ENCODE measurements at regions not wholly inside any gene's neighbourhood (a gene's known extent, or its start where the extent isn't known, plus 50 kb on each side); places are given as distances from the start of the nearest gene placed in this dataset.
"Not testable (repeated sequence)": the region's sequence is repeated elsewhere in the genome, so short reads cannot be mapped to it uniquely, and the experiment has no call there.

DNA sequence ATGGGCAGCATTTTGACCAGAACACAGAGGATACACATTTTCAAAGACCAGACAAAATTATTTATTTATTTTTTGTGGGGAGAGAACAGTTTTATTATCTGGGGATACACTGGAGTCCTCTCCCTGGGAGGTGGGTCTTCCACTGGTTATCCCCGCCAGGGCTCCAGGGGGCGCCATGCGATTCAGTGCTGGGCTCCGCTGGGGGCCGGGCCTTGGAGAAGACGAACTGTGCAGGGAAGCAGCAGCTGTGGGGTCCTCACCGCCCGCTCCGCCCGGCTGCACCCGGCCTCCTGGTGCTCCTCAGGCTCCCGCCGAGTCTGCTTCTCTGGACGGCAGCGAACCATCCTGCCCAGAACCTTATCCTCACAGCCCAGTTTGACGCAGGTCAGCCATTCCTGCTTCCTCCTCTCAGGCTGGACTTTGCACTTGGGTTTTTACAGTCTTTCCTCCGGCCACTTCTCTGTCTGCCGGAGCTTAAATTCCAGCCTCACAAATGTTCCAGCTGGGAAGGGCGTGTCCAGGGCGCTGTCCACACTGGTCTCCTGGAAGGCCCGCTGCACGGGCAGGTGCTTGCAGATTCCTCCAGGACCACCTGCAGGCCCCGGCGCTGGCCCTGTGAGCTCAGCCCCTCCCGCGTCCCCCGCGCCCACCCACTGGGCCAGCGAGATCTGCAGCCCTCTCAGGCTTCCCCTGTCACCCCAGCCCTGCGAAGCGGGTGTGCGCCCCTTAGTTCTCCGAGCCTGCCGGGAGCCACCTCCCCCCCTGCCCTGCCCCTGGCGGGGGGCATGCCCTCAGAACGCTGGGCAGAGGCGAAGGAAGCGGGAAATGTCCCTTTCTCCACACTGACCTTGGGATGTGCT lies 1830.0 kb upstream of the DEFB115 start:
- no peak for DNase-seq (ENCODE audit: low read depth)

DNA sequence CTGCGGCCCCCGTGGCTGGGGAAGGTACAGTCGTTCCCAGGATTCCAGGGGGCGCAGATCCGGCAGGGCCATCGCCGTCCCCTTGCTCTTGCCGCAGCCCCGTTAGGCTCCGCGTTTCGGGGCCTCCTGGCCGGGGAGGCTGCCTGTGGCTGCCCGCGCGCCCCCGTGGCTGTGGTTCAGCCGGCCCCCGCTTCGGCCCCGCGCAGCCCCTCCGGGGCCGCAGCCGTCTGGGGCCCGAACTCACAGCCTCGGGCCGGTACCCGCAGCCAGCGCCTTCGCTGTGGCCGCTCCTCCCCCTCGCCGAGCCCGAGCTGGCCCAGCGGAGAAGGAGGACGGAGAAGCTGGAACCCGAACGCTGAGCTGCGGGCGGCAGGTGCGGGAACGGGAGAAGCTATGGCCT lies 1826.9 kb upstream of the DEFB115 start:
- DNase-seq (ENCODE audit: low read depth): no peak

DNA sequence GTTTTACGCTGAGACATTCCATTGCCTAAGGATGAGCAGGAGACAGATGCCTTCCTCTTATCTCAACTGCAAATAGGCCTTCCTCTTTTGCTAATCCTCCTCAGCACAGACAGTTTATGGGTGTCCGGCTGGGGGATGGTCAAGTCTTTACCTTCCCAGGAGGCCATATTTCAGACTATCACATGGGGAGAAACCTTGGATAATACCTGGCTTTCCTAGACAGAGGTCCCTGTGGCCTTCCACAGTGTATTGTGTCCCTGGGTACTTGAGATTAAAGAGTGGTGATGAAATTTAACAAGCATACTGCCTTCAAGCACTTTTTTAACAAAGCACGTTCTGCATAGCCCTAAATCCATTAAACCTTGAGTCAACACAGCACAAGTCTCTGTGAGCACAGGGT lies 1816.7 kb upstream of the DEFB115 start:
- not testable (repeated sequence) for DNase-seq (ENCODE audit: low read depth)

DNA sequence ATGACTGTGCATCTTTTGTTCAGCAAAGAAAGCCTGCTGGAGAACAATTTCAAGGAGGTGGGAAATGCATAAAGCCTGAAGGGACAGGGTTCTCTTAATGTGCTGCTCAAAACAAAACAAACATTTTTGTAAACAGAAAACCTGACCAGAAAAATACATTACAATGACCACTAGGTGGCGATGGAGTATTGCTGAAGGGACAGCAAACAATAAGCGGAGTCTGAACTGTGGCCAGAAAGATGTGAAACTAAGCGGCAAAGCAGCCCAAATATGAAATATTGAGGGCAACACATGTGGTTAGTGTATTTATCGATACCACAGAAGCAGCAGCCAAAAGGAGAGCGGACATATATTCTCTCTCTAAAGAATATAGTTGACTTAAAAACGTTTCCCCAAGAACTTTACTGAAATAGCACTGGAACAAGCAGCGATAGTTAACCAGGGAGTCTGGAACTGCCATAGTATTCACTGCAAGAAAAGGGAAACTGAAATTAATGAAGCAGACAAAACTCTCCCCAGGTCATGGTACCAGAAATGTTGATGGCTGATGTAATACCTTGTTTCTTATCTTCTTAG lies 1814.2 kb upstream of the DEFB115 start:
- peak; percentile 15 for DNase-seq (ENCODE audit: low read depth)

DNA sequence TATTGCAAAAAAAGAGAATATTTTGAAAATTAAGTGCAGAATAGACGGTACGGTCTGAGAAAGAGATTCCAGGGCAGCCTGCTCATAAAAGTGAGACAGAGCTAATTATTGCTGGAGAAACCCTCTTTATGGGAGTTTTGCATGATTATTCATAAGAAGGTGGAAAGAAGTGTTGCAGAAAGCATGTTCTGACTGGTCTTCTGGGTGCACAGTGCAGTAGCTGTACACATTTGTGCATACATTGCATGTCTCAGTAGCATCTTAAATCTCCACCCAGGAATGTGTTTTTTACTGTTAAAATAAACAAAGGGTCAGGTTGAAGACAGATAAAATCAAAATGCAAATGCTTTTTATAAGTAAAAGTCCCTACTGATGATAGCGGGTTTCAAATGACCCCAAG lies 1813.6 kb upstream of the DEFB115 start:
- no peak for DNase-seq (ENCODE audit: low read depth)

DNA sequence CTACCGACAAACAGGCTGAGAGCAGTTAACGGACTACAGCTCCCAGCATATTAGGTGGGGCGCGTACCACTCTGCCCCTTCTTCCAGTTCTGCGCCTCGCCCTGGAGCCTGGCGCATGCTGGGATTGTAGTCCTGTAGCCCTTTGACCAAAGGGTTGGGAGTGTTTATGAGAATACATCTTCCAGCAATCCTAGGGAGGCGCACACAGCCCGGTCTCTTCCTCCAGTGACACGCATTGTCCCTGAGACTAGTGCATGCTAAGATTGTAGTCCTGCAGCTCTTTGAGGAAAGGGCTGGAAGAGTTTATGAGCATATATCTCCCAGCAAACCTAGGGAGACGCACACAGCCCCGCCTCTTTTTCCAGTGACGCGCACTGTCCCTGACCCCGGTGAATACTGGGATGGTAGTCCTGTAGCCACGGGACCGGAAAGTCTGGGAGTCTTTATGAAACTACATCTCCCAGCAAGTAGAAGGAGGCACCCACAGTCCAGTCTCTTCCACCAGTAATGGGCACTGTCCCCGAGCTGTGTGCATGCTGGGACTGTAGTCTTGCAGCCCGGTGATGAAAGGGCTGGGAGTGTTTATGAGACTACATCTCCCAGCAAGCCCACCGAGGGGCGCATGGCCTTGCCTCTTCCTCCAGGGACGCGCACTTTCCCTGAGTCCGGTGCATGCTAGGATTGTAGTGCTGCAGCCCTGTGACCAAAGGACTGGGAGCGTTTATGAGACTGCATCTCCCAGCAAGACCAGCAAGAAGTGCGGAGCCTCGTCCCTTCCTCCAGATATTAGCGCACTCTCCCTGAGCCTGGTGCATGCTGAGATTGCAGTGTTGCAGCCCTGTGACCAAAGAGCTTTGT lies 1812.2 kb upstream of the DEFB115 start:
- DNase-seq (ENCODE audit: low read depth): not testable (repeated sequence)

DNA sequence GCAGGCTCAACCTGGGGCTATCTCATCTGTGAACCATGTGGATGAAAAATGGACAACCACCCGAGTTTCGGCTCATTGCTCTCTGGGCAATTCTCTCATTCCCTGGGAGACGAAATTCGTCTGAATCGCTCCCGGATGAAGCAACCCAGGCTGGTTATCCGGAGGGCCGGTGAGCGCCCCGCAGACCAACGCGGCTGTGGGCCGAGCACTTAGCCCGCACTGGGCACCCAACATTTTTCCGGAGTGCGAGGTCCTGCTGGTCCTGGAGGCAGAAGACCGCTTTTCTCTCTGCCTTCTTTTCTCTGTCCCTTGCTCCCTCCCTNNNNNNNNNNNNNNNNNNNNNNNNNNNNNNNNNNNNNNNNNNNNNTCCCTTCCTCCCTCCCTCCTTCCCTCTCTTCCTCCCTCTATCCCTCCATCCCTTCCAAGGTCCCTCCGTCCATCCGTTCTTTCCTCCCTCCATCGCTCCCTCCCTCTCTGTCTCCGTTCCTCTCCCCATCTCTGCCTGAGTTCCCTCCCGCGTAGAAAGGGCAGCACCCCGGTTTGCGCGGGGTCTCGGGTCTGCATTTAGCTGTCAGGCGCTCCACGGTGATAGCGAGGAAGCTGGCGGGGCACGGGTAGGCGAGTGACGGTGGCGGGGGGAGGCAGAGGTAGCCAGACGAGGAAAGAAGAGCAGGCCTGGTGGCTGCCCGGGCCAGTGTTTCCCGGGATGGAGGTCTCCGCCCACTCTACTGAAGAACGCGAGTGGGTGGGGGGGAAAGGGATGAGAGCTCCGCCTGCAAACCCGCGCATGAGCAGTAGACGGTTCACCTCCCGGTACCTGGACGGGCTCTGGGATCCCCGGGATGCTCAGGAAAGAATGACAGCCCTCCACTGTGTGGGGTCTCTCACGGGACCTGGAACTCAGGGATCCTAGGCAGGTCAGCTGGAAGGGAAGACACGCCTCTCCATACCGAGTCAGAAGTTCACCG lies 1809.7 kb upstream of the DEFB115 start:
- not testable (repeated sequence) for DNase-seq (ENCODE audit: low read depth)

DNA sequence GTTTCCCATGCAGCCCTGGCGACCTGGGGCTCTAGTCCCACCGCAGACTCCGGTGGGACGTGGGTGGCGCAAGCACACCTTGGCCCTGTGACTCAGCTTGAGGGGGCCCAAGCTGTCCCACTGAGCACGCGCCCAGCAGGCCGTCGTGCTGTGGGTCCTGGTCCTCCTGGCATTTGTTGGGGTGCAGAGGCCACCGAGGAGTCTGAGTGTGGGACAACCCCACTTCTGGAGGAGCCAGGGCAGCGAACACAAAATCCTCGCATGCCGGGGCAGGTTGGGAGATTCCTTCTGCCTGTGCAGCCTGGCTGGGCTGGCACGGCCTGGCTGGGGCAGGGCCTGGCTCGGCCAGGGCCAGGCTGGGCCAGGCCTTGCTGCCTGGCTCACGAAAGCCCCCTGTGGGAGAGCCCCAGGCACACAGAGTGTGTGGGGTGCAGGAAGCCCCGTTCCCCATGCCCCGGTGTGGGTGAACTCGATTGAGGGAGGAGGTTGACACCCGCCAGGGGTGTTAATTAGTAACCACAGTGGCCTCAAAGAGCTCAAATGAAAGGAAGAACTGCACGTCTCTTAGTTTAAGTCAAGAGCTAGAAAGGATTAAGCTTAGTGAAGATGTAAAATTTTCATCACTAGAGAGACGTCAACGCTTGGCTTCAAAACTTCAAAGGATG lies 1808.5 kb upstream of the DEFB115 start:
- no peak for DNase-seq (ENCODE audit: low read depth)

DNA sequence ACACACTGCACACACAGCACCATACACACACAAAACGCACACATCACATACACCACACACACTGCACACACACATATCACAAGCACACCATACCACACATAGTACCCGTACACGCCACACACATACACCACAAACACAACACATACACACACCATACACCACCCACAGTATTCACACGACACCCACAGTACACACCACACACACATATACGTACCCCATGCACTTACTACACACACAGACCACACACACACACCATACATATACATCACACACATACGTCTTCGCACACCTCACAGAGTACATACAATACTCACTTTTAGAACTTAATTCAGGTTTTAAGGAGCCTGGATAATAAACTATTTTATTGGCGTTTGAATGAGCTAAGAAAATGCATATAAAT lies 1805.3 kb upstream of the DEFB115 start:
- DNase-seq (ENCODE audit: low read depth): no peak

DNA sequence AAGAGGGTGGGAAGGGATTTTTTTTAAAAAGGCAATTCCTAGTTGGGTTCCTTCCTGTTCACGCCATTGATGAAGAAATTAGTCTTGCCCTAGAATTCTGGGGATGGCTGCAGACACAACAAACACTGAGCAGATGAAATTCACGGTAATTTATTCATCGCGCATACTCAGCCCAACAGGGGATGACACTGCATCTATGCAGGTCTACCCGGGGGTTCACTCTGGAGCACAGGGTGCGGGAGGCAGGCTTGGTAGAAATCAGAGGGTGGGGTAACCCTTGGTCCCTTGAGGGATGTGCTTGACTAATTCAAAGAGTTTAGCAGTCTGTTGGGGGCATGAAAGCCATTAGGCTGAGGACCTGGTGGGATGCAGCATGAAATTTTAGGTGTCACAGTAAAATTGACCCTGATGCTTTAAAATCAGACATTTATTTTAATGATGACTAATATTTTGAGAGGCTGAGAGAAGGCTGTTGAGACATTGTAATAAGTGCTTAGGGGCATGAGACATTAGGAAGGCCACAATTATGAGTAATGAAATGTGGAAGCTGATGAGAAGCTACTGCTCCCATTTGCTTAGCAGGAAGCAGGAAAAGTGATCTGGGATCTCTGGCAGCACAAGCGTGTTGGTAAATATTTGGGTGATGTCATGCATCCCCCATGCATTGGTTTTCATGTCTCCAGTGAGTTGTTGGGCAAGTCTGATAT lies 1800.3 kb upstream of the DEFB115 start:
- not testable (repeated sequence) for DNase-seq (ENCODE audit: low read depth)

DNA sequence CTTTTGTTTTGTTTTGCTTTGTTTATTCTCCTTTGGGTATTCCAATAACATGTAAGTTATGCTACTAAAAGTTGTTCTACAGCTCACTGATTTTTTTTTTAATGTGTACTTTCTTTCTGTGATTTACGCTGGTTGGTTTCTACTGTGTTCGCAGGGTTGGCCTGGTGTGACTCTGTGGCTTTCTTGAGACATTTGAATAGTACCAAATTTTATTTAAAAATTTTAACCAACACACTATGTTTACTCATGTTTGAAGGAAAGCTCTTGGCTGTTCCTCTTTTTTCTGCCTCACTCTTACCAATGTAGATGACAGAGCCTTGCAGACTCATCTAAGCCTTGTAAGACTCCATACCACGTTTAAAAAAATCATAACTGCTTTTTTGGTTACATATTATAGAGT lies 1784.9 kb upstream of the DEFB115 start:
- DNase-seq (ENCODE audit: low read depth): no peak

DNA sequence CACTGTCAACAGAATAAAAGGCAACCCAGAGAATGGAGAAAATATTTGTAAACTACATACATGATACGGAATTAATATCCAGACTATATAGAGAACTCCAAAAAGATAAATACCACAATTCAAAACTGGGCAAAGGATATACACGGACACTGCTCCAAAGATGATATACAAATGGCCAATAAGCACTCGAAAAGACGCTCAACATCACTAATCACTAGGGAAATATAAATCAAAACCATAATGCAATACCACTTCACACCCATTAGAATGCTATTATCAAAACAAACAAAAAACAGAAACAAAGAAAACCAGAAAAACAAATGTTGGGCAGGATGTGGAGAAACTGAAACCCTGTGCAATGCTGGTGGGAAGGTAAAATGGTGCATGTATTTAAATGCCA lies 1764.6 kb upstream of the DEFB115 start:
- DNase-seq (ENCODE audit: low read depth): not testable (repeated sequence)

DNA sequence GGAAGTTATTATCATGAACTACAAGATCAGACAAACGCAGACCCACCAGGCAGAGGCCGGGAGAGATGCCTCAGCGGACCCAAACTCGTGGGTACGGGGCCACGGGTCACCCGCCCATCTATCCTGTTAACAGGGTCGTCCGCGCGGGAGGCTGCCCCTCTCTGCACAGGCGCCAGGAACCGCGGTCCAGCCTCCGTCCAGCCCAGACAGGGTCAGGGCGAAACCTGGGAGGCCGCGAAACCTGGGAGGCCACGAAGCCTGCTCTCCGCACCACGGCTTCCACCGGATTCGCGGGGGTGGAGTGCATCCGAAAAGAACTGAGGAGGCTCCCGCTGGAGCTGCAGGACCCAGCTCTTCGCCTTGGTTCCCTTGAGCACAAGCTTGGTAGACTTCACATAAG lies 1760.7 kb upstream of the DEFB115 start:
- DNase-seq (ENCODE audit: low read depth): not testable (repeated sequence)

DNA sequence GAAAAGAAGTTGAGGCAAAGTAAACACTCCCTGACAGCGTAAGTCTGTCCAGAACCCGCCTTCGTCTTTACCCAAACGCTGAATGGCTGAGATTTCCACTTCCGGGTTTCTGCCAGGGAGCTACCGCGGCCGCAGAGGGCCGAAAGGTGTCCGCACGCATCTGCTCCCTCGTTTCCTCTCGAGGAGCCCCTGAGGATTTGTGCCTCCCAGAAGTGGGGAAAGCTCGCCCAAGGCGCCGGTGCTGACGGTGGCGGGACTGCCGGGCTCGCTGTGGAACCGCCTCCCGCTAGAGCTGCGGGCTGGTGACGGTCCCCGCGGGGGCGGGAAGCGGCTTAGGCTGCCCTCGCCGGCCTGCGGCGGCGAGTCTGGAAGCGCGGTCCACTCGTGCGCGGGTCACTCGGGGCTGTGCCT lies 1760.2 kb upstream of the DEFB115 start:
- no peak for DNase-seq (ENCODE audit: low read depth)

DNA sequence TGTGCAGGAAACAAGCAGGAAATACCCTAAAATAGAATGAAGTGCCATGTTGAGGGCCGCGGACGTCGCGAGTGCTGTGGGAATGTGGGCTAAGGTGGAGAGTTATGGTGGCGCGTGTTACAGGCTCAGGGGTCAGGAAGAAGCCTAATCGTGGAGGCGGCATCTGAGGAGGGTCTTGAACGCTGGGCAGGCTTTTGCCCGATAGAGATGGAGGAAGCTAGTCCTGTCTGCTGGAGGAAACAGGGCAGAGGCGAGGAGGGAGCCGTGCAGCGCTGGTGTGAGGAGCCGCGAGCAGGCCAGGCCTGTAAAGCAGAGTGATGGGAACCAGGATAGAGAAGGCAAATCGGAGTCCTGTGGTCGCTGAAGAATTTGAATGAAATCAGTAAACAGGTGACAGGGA lies 1759.8 kb upstream of the DEFB115 start:
- not testable (repeated sequence) for DNase-seq (ENCODE audit: low read depth)

DNA sequence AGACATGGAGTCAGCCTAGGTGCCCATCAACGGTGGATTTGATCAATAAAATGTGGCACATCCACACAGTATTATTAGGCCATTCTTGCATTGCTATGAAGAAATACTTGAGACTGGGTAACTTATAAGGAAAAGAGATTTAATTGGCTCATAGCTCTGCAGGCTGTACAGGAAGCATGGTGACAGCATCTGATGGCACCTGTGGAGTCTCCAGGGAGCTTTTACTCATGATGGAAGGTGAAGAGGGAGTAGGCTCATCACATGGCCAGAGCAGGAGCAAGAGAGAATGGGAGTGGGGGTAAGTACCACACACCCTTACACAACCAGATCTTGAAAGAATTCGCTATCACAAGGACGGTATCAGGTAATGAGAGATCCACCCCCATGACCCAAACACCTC lies 1756.7 kb upstream of the DEFB115 start:
- not testable (repeated sequence) for DNase-seq (ENCODE audit: low read depth)

DNA sequence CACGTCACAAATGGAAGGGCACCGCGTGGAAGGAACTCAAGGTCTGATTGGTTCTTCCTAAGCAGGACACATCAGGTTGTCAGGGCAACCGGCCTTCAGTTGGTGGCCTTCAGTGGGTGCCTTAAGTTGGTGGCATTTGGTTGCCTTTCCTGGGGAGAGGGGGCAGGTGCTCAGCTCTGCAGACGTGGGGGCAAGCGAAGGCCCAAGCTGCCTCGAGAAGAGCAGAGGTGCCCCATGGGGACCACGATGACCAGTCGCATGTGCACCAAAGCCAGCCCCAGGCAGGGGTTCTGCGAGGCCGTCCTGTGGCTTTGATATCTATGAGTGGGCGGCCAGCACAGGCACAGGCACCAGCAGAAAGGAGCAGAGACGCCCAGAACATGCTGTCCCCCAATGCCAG lies 1742.8 kb upstream of the DEFB115 start:
- not testable (repeated sequence) for DNase-seq (ENCODE audit: low read depth)

DNA sequence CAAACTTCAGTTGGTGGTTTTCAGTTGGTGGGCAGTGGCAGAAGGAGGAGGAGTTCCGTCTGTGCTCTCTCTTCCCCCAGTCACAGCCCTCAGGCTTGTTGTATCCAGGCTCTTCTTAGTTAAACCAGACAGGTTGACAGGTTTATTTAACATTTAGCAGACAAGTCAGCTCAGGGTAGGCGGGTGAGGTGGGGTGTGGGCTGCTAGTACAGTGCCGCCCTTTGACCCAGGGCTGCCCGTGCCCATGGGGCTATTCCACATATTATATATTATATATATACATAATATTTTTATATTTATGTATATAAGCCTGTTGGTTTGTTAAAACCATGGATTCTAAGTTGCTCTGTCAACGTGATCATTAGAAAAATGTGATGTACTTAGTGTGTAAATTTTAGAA lies 1740.6 kb upstream of the DEFB115 start:
- DNase-seq (ENCODE audit: low read depth): not testable (repeated sequence)

DNA sequence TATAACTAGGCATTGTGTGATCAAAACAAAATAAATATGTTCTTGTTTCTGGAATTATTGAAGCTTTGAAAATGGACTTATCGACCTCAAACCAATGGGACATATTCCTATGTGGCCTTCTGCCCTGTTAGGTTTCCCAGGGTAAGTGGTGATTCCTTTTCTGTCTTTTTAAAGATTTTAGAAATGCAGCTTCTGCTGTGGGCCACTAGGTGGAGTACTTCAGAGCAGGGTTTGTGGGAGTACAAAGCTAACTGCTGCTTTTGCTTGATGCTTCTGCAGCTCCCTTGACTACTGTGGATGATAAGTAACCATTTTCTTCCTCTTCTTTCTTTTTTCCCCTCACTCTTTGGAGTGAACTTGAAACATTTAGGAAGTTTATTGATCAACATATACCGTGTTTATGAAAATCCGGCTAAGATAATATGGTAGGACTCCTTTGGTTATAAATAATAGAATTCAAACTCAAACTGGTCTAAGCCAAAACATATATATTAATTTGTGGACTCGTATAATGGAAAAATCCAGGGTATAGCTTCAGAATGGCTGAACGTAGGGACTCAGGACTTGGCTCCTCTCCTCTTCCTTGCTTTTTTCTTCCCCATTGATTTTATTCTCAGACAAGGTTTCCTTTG lies 1737.7 kb upstream of the DEFB115 start:
- peak; percentile 9 for DNase-seq (ENCODE audit: low read depth)

All from CMK (cell line).